PC-9 (cell line): ENCODE measurements at regions not wholly inside any gene's neighbourhood (a gene's known extent, or its start where the extent isn't known, plus 50 kb on each side); places are given as distances from the start of the nearest gene placed in this dataset.
"Not testable (repeated sequence)": the region's sequence is repeated elsewhere in the genome, so short reads cannot be mapped to it uniquely, and the experiment has no call there.

Experiments
- BruUV-seq: library from RNA; stranded (reverse); fragments of 400-500 nt; replicated peaks from 2 replicates; lab custom pipeline; 2021; lab: Mats Ljungman, UMichigan
- CTCF ChIA-PET: fragments of 300-600 bp; sonication (Branson Sonifier 250); formaldehyde crosslinking; loops from one replicate; lab custom pipeline; 2022; ENCODE audit warnings: antibody characterized with exemption; lab: Charles Lee
- POLR2A ChIA-PET: fragments of 300-600 bp; sonication (Branson Sonifier 250); formaldehyde crosslinking; loops from one replicate; lab custom pipeline; 2022; ENCODE audit warnings: antibody characterized with exemption; ENCODE audit not compliant: unreplicated experiment; lab: Charles Lee
- DNase-seq, 2 experiments: peaks; one replicate each; pipeline versions ENCODE4 v3.0.0 to v3.0.0-alpha.2; 2015 to 2022; ENCODE audit warnings: mixed read lengths in 1 of 2
- H2AFZ ChIP-seq: fragments of 200-600 bp; sonication (generic); 2 replicates; pipeline ENCODE4 v1.8.1; 2017; ENCODE audit warnings: antibody characterized with exemption
- H3F3A ChIP-seq: fragments of 200-600 bp; sonication (generic); 2 replicates; pipeline ENCODE4 v1.8.1; 2017; ENCODE audit warnings: antibody characterized with exemption, mild to moderate bottlenecking, low read depth; ENCODE audit not compliant: insufficient read depth
- H3K27ac ChIP-seq: fragments of 200-600 bp; sonication (generic); 2 replicates; pipeline ENCODE4 v1.6.1; 2016; ENCODE audit warnings: mixed run types
- H3K27me3 ChIP-seq: fragments of 200-600 bp; sonication (generic); 2 replicates; pipeline ENCODE4 v1.6.1; 2016; ENCODE audit warnings: low read depth, mixed run types; ENCODE audit not compliant: insufficient read depth
- H3K36me3 ChIP-seq: fragments of 200-600 bp; sonication (generic); 2 replicates; pipeline ENCODE4 v1.6.1; 2016; ENCODE audit warnings: low read depth, mixed run types
- H3K4me1 ChIP-seq: fragments of 200-600 bp; sonication (generic); replicated peaks from 2 replicates; pipeline ENCODE4 v1.6.1; 2016; ENCODE audit warnings: mixed run types; ENCODE audit not compliant: insufficient read depth
- H3K4me2 ChIP-seq: fragments of 200-600 bp; sonication (generic); 2 replicates; pipeline ENCODE4 v1.6.1; 2017; ENCODE audit warnings: mixed run types
- H3K4me3 ChIP-seq: fragments of 200-600 bp; sonication (generic); 2 replicates; pipeline ENCODE4 v1.6.1; 2016; ENCODE audit warnings: mixed run types
- H3K79me2 ChIP-seq: fragments of 200-600 bp; sonication (generic); 2 replicates; pipeline ENCODE4 v1.6.1; 2017; ENCODE audit warnings: low read depth, mixed run types
- H3K9me2 ChIP-seq: fragments of 200-600 bp; sonication (generic); 2 replicates; pipeline ENCODE4 v1.8.1; 2017; ENCODE audit warnings: mild to moderate bottlenecking; ENCODE audit not compliant: insufficient read depth
- H3K9me3 ChIP-seq: fragments of 200-600 bp; sonication (generic); 2 replicates; pipeline ENCODE4 v1.8.1; 2016; ENCODE audit warnings: low read depth; ENCODE audit not compliant: insufficient read depth
- H4K20me1 ChIP-seq: fragments of 200-600 bp; sonication (generic); 2 replicates; pipeline ENCODE4 v1.8.1; 2017; ENCODE audit not compliant: insufficient read depth
- CTCF ChIP-seq: fragments of 200-600 bp; sonication (generic); conservative IDR thresholded peaks from 2 replicates; pipeline ENCODE4 v1.6.1; 2017; ENCODE audit warnings: mixed run types, antibody characterized with exemption, mild to moderate bottlenecking, moderate library complexity
- EZH2 ChIP-seq: fragments of 200-600 bp; sonication (generic); IDR thresholded peaks from 2 replicates; pipeline ENCODE4 v1.8.0; 2017; ENCODE audit warnings: antibody characterized with exemption, low read depth
- intact Hi-C: fragments of 100-400 bp; cut with micrococcal nuclease; formaldehyde crosslinking; loops from one replicate; pipeline ENCODE4 v1.10.0; 2022; ENCODE audit not compliant: unreplicated experiment

GRCh38 chr21:27902904-27903303 is 936.0 kb upstream of the ADAMTS5 start:
- H3K9me3 ChIP-seq, BruUV-seq, intact Hi-C loops: not testable (repeated sequence)

GRCh38 chr21:27893619-27894018 is 926.7 kb upstream of the ADAMTS5 start:
- H3K27ac ChIP-seq, intact Hi-C loops, H3K4me3 ChIP-seq, H3K4me2 ChIP-seq, H2AFZ ChIP-seq, H3K9me2 ChIP-seq, H4K20me1 ChIP-seq, CTCF ChIA-PET, H3K27me3 ChIP-seq, BruUV-seq, DNase-seq, H3K4me1 ChIP-seq, H3K36me3 ChIP-seq, H3K79me2 ChIP-seq, H3F3A ChIP-seq, POLR2A ChIA-PET, H3K9me3 ChIP-seq: not testable (repeated sequence)

More at GRCh38 chr21:27902904-27903303, 936.0 kb upstream of the ADAMTS5 start:
- POLR2A ChIA-PET, CTCF ChIA-PET, H2AFZ ChIP-seq, H3K79me2 ChIP-seq, H3K4me3 ChIP-seq, H3K27me3 ChIP-seq, H3K36me3 ChIP-seq, H4K20me1 ChIP-seq, H3K27ac ChIP-seq, DNase-seq, H3K9me2 ChIP-seq, H3F3A ChIP-seq, H3K4me2 ChIP-seq, H3K4me1 ChIP-seq: not testable (repeated sequence)

GRCh38 chr21:27891495-27891894 is 924.6 kb upstream of the ADAMTS5 start:
- H3K27me3 ChIP-seq, CTCF ChIA-PET, POLR2A ChIA-PET, H3K4me3 ChIP-seq, H3K36me3 ChIP-seq, H2AFZ ChIP-seq, H4K20me1 ChIP-seq, H3K9me2 ChIP-seq, H3K4me1 ChIP-seq, H3K9me3 ChIP-seq, H3K79me2 ChIP-seq, BruUV-seq, DNase-seq, H3K4me2 ChIP-seq, H3K27ac ChIP-seq, intact Hi-C loops, H3F3A ChIP-seq: not testable (repeated sequence)

GRCh38 chr21:27887808-27888455 is 921.0 kb upstream of the ADAMTS5 start:
- H4K20me1 ChIP-seq, H3K9me2 ChIP-seq, BruUV-seq, DNase-seq, H3K4me2 ChIP-seq, H3F3A ChIP-seq, H3K4me3 ChIP-seq, H3K79me2 ChIP-seq, H3K27me3 ChIP-seq, POLR2A ChIA-PET, H2AFZ ChIP-seq, CTCF ChIA-PET, H3K9me3 ChIP-seq, intact Hi-C loops, H3K4me1 ChIP-seq, H3K36me3 ChIP-seq, H3K27ac ChIP-seq: not testable (repeated sequence)

- CTCF ChIA-PET = no interaction called here
Measured at GRCh38 chr21:27885296-27885711, 918.4 kb upstream of the ADAMTS5 start.

GRCh38 chr21:27881331-27881730 is 914.4 kb upstream of the ADAMTS5 start:
- H3K4me2 ChIP-seq, CTCF ChIA-PET, H3K9me3 ChIP-seq, H3K4me1 ChIP-seq, H3F3A ChIP-seq, H3K4me3 ChIP-seq, H3K36me3 ChIP-seq, H3K79me2 ChIP-seq, H2AFZ ChIP-seq, DNase-seq, BruUV-seq, H3K27ac ChIP-seq, intact Hi-C loops, H3K9me2 ChIP-seq, H4K20me1 ChIP-seq, H3K27me3 ChIP-seq: not testable (repeated sequence)
- POLR2A ChIA-PET = interaction anchor here (0.6 kb wide), 1 partner anchor 232 kb away, joined by 6 read pairs; no protein-coding TSS in a partner anchor

More at GRCh38 chr21:27885296-27885711, 918.4 kb upstream of the ADAMTS5 start:
- H3K4me2 ChIP-seq = no peak overlapping the region
- BruUV-seq = no TSS peak
- POLR2A ChIA-PET = no interaction called here
- H3K36me3 ChIP-seq = no peaks in the 10 kb centered on the region
- no peak overlapping the region for H3K4me3 ChIP-seq
- H3K9me3 ChIP-seq = no peaks in the 10 kb centered on the region
- no peaks in the 10 kb centered on the region for H3K79me2 ChIP-seq
- H3K27ac ChIP-seq = no peak overlapping the region
- DNase-seq = no peak
- H3K9me2 ChIP-seq = no peaks in the 10 kb centered on the region
- H4K20me1 ChIP-seq = no peaks in the 10 kb centered on the region
- H3K27me3 ChIP-seq = no peaks in the 10 kb centered on the region
- TF ChIP-seq EZH2 (no peak), CTCF (no peak)
- H2AFZ ChIP-seq = no peak overlapping the region
- intact Hi-C loops = no loop called here
- H3F3A ChIP-seq = no peaks in the 10 kb centered on the region
- H3K4me1 ChIP-seq = no peaks in the 10 kb centered on the region
